A549 (cell line): ENCODE measurements at regions not wholly inside any gene's neighbourhood (a gene's known extent, or its start where the extent isn't known, plus 50 kb on each side); places are given as distances from the start of the nearest gene placed in this dataset.

ENCODE experiments used
- ATAC-seq, 2 experiments: fragments of 200-7000 bp in 1 of 2; fragments of >200 bp in 1 of 2; cut with Nextera tagmentation in 1 of 2; cut with Tn5 transposase in 1 of 2; 3 replicates each; pipeline versions ENCODE4 v1.8.0 to v1.9.1; 2018 to 2020; ENCODE audit warnings: mild to moderate bottlenecking in 1 of 2, moderate library complexity in 1 of 2
- CTCF ChIA-PET: fragments of 300-600 bp; sonication (Branson Sonifier 250); formaldehyde crosslinking; extraction: SDS; loops from one replicate; lab custom pipeline; 2021; ENCODE audit warnings: antibody characterized with exemption, inconsistent platforms; lab: Yijun Ruan, JAX
- POLR2A ChIA-PET: fragments of 350-600 bp; formaldehyde crosslinking; extraction: SDS; loops from one replicate; lab custom pipeline; 2021; ENCODE audit warnings: antibody characterized with exemption, inconsistent platforms; lab: Yijun Ruan, JAX
- DNase-seq, 2 experiments: peaks; one replicate each; pipeline versions ENCODE4 v3.0.0 to v3.0.0-alpha.2; 2011 to 2016; ENCODE audit warnings: low read depth in 1 of 2, low spot score in 1 of 2
- FAIRE-seq: peaks from 2 replicates; lab custom pipeline; 2011; peaks lifted over from hg19 to GRCh38; lab: Jason Lieb, UNC
- H3K27ac ChIP-seq, 2 experiments: fragments of >200 bp; sonication (Bioruptor Twin); formaldehyde crosslinking; 3 replicates each; pipeline ENCODE4 v1.5.1; 2016 to 2017
- H3K4me1 ChIP-seq: fragments of >200 bp; sonication (Bioruptor Twin); formaldehyde crosslinking; 3 replicates; pipeline ENCODE4 v1.6.1; 2016
- H3K4me2 ChIP-seq: fragments of >200 bp; sonication (Bioruptor Twin); formaldehyde crosslinking; 3 replicates; pipeline ENCODE4 v1.6.1; 2016
- H3K4me3 ChIP-seq: fragments of >200 bp; sonication (Bioruptor Twin); formaldehyde crosslinking; 3 replicates; pipeline ENCODE4 v1.5.1; 2016
- H3K9me3 ChIP-seq: fragments of >200 bp; sonication (Bioruptor Twin); formaldehyde crosslinking; 3 replicates; pipeline ENCODE4 v1.6.1; 2016
- BHLHE40 ChIP-seq: IDR thresholded peaks from 2 replicates; pipeline ENCODE4 v1.6.1; 2012; ENCODE audit warnings: low read depth, low read length, inconsistent platforms
- CBX8 ChIP-seq: fragments of 200-600 bp; sonication (generic); IDR thresholded peaks from 2 replicates; pipeline ENCODE4 v1.6.1; 2016
- CHD4 ChIP-seq: fragments of 200-600 bp; sonication (generic); IDR thresholded peaks from 2 replicates; pipeline ENCODE4 v1.6.1; 2016; ENCODE audit warnings: antibody characterized with exemption, mild to moderate bottlenecking, borderline replicate concordance
- E2F6 ChIP-seq: IDR thresholded peaks from 2 replicates; pipeline ENCODE4 v1.6.1; 2012; ENCODE audit warnings: low read depth, borderline replicate concordance
- EP300 ChIP-seq, 2 experiments: fragments of >200 bp; sonication (Bioruptor Twin); formaldehyde crosslinking; IDR thresholded peaks; 2 replicates in 1 of 2; 3 replicates in 1 of 2; pipeline ENCODE4 v1.6.1; 2016 to 2017
- FOXS1 ChIP-seq: fragments of 250-450 bp; sonication (Bioruptor Pico); IDR thresholded peaks from 2 replicates; pipeline ENCODE4 v1.5.0; 2020; ENCODE audit warnings: mild to moderate bottlenecking, moderate library complexity
- JUNB ChIP-seq: fragments of >200 bp; sonication (Bioruptor Twin); formaldehyde crosslinking; IDR thresholded peaks from 2 replicates; pipeline ENCODE4 v1.6.1; 2016
- MAZ ChIP-seq: fragments of 150-350 bp; IDR thresholded peaks from 2 replicates; pipeline ENCODE4 v1.6.1; 2014; ENCODE audit warnings: antibody characterized with exemption, low read depth, low read length, borderline replicate concordance
- MYC ChIP-seq: IDR thresholded peaks from 2 replicates; pipeline ENCODE4 v1.6.1; 2012; ENCODE audit warnings: mild to moderate bottlenecking, inconsistent platforms, low read length, improper control_type of control experiment, borderline replicate concordance
- NR3C1 ChIP-seq: fragments of >200 bp; sonication (Bioruptor Twin); formaldehyde crosslinking; IDR thresholded peaks from 3 replicates; pipeline ENCODE4 v1.6.1; 2017
- POLR2A ChIP-seq: IDR thresholded peaks from 2 replicates; pipeline ENCODE4 v1.6.1; 2012; ENCODE audit warnings: mild to moderate bottlenecking, low read length
- POLR2AphosphoS2 ChIP-seq: conservative IDR thresholded peaks from 2 replicates; pipeline ENCODE4 v1.6.1; 2012; ENCODE audit warnings: low read length, improper control_type of control experiment, inconsistent platforms
- RARB ChIP-seq: fragments of 250-450 bp; sonication (Bioruptor Pico); IDR thresholded peaks from 2 replicates; pipeline ENCODE4 v1.8.0; 2021; ENCODE audit warnings: mild to moderate bottlenecking, moderate library complexity
- RCOR1 ChIP-seq: fragments of 150-350 bp; IDR thresholded peaks from 2 replicates; pipeline ENCODE4 v1.6.1; 2014; ENCODE audit warnings: antibody characterized with exemption, low read length, low read depth
- RNF2 ChIP-seq: fragments of 200-600 bp; sonication (generic); IDR thresholded peaks from 2 replicates; pipeline ENCODE4 v1.6.1; 2016; ENCODE audit warnings: low read depth, mild to moderate bottlenecking, antibody characterized with exemption, moderate library complexity, borderline replicate concordance
- TFCP2L1 ChIP-seq: fragments of 250-450 bp; sonication (Bioruptor Pico); IDR thresholded peaks from 2 replicates; pipeline ENCODE4 v1.5.0; 2021; ENCODE audit warnings: mild to moderate bottlenecking
- TP53 ChIP-seq: fragments of 250-450 bp; sonication (Bioruptor Pico); IDR thresholded peaks from 2 replicates; pipeline ENCODE4 v1.5.0; 2021; ENCODE audit warnings: mild to moderate bottlenecking, moderate library complexity
- ZNF302 ChIP-seq: fragments of 250-450 bp; sonication (Bioruptor Pico); IDR thresholded peaks from 2 replicates; pipeline ENCODE4 v1.9.0; 2021; ENCODE audit warnings: inconsistent platforms, mild to moderate bottlenecking, moderate library complexity
- ZSCAN20 ChIP-seq: fragments of 250-450 bp; sonication (Bioruptor Pico); IDR thresholded peaks from 2 replicates; pipeline ENCODE4 v1.8.0; 2022; ENCODE audit warnings: mild to moderate bottlenecking, moderate library complexity
- WGBS: methylation state at CpG from one replicate; pipeline ENCODE4 v1.1.6; 2017; ENCODE audit errors: missing lambda C conversion rate; 5-methylcytosine and 5-hydroxymethylcytosine counted together
- TF ChIP-seq, protein P1 (sequence below): IDR thresholded peaks from 2 replicates; pipeline ENCODE4 v1.6.1; 2012
- TF ChIP-seq, protein P2 (sequence below): fragments of 250-450 bp; sonication (Bioruptor Pico); IDR thresholded peaks from 2 replicates; pipeline ENCODE4 v1.5.0; 2020; ENCODE audit warnings: low read depth, mild to moderate bottlenecking, moderate library complexity
- TF ChIP-seq, protein P3 (sequence below): fragments of 450-650 bp; IDR thresholded peaks from 2 replicates; pipeline ENCODE4 v1.6.1; 2014; ENCODE audit warnings: antibody characterized with exemption

GRCh38 chr1:125080077-125080476 is 3895.3 kb downstream of the SRGAP2C start (continued):
- TF ChIP-seq MYC: no peak
- no peak for TF ChIP-seq CHD4
- TF ChIP-seq POLR2A: no peak
- TF ChIP-seq NR3C1: no peak
- no peak for TF ChIP-seq POLR2AphosphoS2

DNA sequence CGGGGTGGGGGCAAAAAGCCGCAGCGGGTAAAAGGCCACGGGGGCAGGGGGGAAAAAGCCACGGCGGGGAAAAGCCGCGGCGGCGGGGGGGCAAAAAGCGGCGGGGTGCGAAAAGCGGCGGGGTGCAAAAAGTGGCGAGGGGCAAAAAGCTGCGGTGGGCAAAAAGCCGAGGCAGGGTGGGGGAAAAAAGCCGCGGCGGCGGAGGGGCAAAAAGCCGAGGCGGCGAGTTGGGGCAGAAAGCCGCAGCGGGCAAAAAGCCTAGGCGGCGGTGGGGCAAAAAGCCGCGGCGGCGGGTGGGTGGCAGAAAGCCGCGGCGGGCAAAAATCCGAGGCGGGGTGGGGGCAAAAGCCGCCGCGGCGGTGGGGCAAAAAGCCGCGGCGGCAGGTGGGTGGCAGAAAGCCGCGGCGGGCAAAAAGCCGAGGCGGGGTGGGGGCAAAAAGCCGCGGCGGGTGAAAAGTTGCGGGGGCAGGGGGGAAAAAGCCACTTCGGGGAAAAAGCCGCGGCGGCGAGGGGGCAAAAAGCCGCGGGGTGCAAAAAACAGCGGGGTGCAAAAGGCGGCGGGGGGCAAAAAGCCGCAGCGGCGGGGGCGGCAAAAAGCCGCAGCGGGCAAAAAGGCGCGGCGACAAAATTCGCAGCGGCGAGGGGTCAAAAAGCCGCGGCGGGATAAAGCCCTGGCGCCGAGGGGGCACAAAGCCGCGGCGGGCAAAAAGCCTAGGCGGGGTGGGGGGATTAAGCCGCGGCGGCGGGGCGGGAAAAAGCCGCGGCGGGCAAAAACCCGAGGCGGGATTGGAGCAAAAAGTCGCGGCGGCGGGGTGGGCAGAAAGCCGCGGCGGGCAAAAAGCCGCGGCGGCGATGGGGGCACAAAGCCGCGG is 3901.2 kb downstream of the SRGAP2C start:
- ATAC-seq: no peak
- CTCF ChIA-PET: no interaction called here
- no peak overlapping the region for H3K4me3 ChIP-seq
- POLR2A ChIA-PET: no interaction called here
- no peak for FAIRE-seq
- H3K9me3 ChIP-seq: peaks cover 2% of the 10 kb centered on the region; the same call in 2 of the 3 replicates
- 88% methylated on average over 62 of the region's 108 CpGs for WGBS
- no peak overlapping the region for H3K27ac ChIP-seq
- H3K4me2 ChIP-seq: no peak overlapping the region
- no peaks in the 10 kb centered on the region for H3K4me1 ChIP-seq
- no peak for DNase-seq
- TF ChIP-seq, protein P1, sequence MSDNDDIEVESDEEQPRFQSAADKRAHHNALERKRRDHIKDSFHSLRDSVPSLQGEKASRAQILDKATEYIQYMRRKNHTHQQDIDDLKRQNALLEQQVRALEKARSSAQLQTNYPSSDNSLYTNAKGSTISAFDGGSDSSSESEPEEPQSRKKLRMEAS: no peak
- TF ChIP-seq, protein P2, sequence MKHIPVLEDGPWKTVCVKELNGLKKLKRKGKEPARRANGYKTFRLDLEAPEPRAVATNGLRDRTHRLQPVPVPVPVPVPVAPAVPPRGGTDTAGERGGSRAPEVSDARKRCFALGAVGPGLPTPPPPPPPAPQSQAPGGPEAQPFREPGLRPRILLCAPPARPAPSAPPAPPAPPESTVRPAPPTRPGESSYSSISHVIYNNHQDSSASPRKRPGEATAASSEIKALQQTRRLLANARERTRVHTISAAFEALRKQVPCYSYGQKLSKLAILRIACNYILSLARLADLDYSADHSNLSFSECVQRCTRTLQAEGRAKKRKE (CRISPR knock-in tag): no peak
- no peak for TF ChIP-seq RARB (CRISPR knock-in tag)
- no peak for TF ChIP-seq EP300 (IDR thresholded peaks at IDR 0.05)
- TF ChIP-seq TP53 (CRISPR knock-in tag): no peak

GRCh38 chr1:125086611-125087010 is 3901.8 kb downstream of the SRGAP2C start:
- no peak for DNase-seq
- no peak overlapping the region for H3K4me2 ChIP-seq
- no peak for FAIRE-seq

GRCh38 chr1:125087247-125087646 is 3902.5 kb downstream of the SRGAP2C start:
- Histone ChIP-seq H3K4me1 (no peaks in the 10 kb centered on the region), H3K27ac (no peak overlapping the region), H3K9me3 (no peaks in the 10 kb centered on the region), H3K4me2 (no peak overlapping the region), H3K4me3 (no peak overlapping the region)
- ChIA-PET CTCF (no interaction called here), POLR2A (no interaction called here)
- FAIRE-seq (no peak), DNase-seq (no peak), ATAC-seq (no peak)
- no peak for TF ChIP-seq TFCP2L1 (CRISPR knock-in tag)
- TF ChIP-seq TP53 (CRISPR knock-in tag): no peak
- no peak for TF ChIP-seq RCOR1
- TF ChIP-seq, protein P3, sequence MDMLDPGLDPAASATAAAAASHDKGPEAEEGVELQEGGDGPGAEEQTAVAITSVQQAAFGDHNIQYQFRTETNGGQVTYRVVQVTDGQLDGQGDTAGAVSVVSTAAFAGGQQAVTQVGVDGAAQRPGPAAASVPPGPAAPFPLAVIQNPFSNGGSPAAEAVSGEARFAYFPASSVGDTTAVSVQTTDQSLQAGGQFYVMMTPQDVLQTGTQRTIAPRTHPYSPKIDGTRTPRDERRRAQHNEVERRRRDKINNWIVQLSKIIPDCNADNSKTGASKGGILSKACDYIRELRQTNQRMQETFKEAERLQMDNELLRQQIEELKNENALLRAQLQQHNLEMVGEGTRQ: no peak
- no peak for TF ChIP-seq CBX8
- no peak for TF ChIP-seq ZNF302 (CRISPR knock-in tag)
- TF ChIP-seq ZSCAN20 (CRISPR knock-in tag): no peak
- TF ChIP-seq BHLHE40: no peak
- TF ChIP-seq RNF2: no peak
- no peak for TF ChIP-seq MAZ
- TF ChIP-seq FOXS1 (CRISPR knock-in tag): no peak
- no peak for TF ChIP-seq E2F6
- no peak for TF ChIP-seq JUNB
- WGBS: 97% methylated on average over 36 of the region's 55 CpGs

More at GRCh38 chr1:125086611-125087010, 3901.8 kb downstream of the SRGAP2C start:
- CTCF ChIA-PET: no interaction called here
- ATAC-seq: no peak
- no peak overlapping the region for H3K27ac ChIP-seq
- no peak for TF ChIP-seq FOXS1 (CRISPR knock-in tag)
- no peak overlapping the region for H3K4me3 ChIP-seq
- 85% methylated on average over 22 of the region's 45 CpGs for WGBS
- no peaks in the 10 kb centered on the region for H3K9me3 ChIP-seq
- H3K4me1 ChIP-seq: no peaks in the 10 kb centered on the region
- POLR2A ChIA-PET: no interaction called here
